ENCODE measurements at regions not wholly inside any gene's neighbourhood (a gene's known extent, or its start where the extent isn't known, plus 50 kb on each side); places are given as distances from the start of the nearest gene placed in this dataset.

DNA sequence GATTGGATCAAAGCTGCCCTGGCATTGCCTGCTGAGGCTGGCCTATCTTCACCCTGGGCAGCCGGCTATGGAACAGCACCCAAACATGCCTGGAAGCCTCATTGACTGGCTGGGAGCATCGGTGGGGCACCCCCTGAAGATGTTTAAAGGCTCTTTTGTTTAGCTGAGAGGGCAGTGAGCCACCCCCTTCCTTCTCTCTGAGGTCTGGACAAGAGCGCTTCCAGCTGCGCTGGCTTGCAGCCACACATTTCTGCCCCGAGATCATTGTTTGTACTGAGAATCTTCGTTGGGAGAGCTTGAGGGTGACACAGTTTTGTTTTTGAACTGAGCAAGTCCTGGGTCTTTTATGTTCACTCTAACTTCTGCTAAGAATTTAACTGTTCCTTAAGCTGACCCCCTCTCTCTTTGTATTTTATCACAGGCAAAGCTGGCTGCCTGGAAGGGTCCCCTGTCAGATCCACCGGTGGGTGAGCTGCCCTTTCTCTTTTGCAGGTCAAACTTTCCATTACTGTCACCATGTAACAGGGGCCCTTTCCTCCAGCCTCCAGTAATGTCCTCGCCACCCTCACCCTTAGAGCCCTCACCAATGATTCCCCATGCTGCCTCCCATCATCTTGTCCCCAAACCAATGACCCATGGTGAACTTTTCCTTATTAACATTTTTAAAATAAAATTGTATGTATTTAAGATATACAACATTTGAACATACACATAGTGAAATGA, 212.2 kb downstream of the KIF26A start:
- H3K4me3 ChIP-seq: no peak overlapping the region
- H3K4me1 ChIP-seq: no peaks in the 10 kb centered on the region
- intact Hi-C loops (cut with DNase I; ENCODE audit: low total_unique reads): no loop called here
- DNase-seq (ENCODE audit: low spot score in 2 of 2): peak in 1 of 2 donors; percentile 39
- no peaks in the 10 kb centered on the region for H3K36me3 ChIP-seq
- H3K27ac ChIP-seq: no peak overlapping the region
- TF ChIP-seq POLR2A (IDR thresholded peaks at IDR 0.05): no peak
- no peak for TF ChIP-seq POLR2AphosphoS5 (IDR thresholded peaks at IDR 0.05)
- TF ChIP-seq, protein P1, sequence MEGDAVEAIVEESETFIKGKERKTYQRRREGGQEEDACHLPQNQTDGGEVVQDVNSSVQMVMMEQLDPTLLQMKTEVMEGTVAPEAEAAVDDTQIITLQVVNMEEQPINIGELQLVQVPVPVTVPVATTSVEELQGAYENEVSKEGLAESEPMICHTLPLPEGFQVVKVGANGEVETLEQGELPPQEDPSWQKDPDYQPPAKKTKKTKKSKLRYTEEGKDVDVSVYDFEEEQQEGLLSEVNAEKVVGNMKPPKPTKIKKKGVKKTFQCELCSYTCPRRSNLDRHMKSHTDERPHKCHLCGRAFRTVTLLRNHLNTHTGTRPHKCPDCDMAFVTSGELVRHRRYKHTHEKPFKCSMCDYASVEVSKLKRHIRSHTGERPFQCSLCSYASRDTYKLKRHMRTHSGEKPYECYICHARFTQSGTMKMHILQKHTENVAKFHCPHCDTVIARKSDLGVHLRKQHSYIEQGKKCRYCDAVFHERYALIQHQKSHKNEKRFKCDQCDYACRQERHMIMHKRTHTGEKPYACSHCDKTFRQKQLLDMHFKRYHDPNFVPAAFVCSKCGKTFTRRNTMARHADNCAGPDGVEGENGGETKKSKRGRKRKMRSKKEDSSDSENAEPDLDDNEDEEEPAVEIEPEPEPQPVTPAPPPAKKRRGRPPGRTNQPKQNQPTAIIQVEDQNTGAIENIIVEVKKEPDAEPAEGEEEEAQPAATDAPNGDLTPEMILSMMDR (IDR thresholded peaks at IDR 0.05): no peak
- H3K27me3 ChIP-seq: peaks cover 0 to 41% of the 10 kb centered on the region in 2 donors
- H3K9me3 ChIP-seq: peaks cover 5 to 9% of the 10 kb centered on the region in 2 donors

DNA sequence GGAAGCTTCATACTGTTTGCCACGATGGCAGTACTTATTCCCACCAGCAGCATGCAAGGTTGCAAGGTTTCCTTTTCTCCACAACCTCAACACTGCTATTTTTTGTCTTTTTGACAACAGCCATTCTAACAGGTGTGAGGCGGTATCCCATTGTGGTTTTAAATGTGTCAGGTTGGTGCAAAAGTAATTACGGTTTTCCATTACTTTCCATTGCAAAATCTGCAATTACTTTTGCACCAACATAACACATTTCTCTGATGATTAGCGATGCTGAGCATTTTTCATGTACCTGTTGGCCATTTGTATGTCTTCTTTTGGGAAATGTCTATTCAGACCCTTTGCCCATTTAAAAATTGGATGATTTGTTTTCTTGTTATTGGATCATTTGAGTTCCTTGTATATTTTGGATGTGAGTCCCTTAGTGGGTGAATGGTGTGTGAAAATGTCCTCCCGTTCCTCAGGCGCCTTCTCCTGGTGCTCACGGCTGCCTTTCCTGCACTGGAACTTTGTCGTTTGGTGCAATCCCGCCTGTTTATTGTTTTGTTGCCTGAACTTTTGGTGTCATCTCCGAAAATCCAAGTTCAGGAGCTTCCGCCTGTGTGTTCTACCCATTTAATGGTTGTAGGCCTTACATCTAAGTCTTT, 213.6 kb downstream of the KIF26A start:
- Histone ChIP-seq H3K4me1 (no peaks in the 10 kb centered on the region), H3K27ac (no peak overlapping the region), H3K4me3 (no peak overlapping the region), H3K9me3 (peaks cover 5 to 9% of the 10 kb centered on the region in 2 donors), H3K27me3 (peaks cover 0 to 30% of the 10 kb centered on the region in 2 donors), H3K36me3 (no peaks in the 10 kb centered on the region)
- intact Hi-C loops (cut with DNase I; ENCODE audit: low total_unique reads): no loop called here
- no peak for DNase-seq (ENCODE audit: low spot score in 2 of 2)
- TF ChIP-seq POLR2AphosphoS5 (IDR thresholded peaks at IDR 0.05) (no peak), POLR2A (IDR thresholded peaks at IDR 0.05) (no peak)
- TF ChIP-seq, protein P1 (IDR thresholded peaks at IDR 0.05): no peak

DNA sequence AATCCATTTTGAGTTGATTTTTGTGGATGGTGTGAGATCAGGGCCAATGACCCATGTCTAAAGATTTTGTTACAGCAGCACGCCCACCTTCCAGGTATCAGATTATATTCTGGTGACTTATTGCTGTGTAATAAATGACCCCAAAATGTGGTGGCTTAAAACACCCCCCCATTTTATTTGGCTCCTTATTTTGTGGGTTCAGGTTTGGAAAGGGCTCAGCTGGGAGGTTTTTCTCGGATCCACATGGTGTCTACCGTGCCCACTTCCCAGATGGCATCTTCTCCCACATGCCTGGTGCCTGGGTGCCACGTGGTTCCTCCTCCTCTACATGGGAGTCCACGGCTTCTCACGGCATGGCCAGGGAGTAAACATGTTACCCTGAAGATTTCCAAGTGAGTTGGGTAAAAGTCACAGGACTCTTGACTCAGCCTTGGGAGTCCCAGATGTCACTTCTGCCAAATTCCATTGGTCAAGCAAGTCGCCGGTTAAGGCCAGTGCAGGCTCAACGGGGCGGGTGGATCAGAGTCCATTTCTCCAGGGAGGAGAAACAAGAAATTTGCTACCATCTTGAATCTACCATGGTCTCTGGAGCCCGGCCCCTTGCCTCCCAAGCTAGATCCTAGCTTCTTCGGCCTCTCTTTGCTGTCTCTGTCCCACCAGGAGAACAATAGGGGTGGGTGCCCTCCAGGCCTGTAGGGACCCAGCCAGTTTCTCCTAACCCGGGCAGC, 214.3 kb downstream of the KIF26A start:
- intact Hi-C loops (cut with DNase I; ENCODE audit: low total_unique reads): no loop called here
- Histone ChIP-seq H3K27me3 (peaks cover 0 to 23% of the 10 kb centered on the region in 2 donors), H3K9me3 (peaks cover 5 to 9% of the 10 kb centered on the region in 2 donors), H3K4me3 (no peak overlapping the region), H3K27ac (no peak overlapping the region), H3K36me3 (no peaks in the 10 kb centered on the region), H3K4me1 (no peaks in the 10 kb centered on the region)
- peak in 1 of 2 donors; percentile 36 for DNase-seq (ENCODE audit: low spot score in 2 of 2)
- TF ChIP-seq POLR2AphosphoS5 (IDR thresholded peaks at IDR 0.05): no peak
- TF ChIP-seq, protein P1 (IDR thresholded peaks at IDR 0.05): no peak
- no peak for TF ChIP-seq POLR2A (IDR thresholded peaks at IDR 0.05)

DNA sequence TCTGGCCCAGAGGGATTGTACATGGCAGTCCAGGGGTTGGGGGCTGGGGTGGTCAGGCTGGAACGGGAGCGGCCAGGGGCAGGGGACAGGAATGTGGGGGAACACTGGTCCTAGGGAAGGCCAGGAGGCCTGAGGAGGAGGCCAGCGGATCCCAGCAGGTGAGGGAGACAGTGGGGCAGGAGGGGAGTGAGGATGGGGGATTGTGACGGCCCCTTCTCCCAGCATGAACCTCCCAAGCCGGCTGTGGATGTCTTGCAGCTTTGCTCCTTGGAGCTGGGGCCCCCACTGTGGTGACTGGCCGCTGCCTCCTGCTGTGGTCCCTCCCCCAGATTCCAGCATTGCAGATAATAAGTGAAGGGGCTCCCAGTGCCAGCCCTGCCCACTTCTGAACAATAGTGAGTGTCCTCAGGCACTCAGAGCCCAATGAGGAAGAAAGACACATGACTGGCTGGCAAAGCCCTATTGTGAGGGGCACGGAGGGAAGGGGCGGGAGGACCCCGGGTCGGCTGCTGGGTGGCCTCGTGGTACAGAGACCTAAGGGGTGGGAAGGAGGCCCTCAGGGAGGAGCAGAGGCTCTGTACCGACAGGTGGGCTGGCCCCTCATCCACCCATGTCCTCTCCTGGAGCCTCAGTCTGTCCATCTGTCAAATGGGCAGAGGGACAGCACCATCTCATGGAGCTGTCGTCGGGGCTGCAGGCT, 215.0 kb downstream of the KIF26A start:
- Histone ChIP-seq H3K4me3 (no peak overlapping the region), H3K27ac (no peak overlapping the region), H3K36me3 (no peaks in the 10 kb centered on the region), H3K9me3 (peaks cover 5 to 9% of the 10 kb centered on the region in 2 donors), H3K27me3 (peaks cover 0 to 23% of the 10 kb centered on the region in 2 donors), H3K4me1 (no peaks in the 10 kb centered on the region)
- TF ChIP-seq, protein P1 (IDR thresholded peaks at IDR 0.05): no peak
- TF ChIP-seq POLR2AphosphoS5 (IDR thresholded peaks at IDR 0.05) (no peak), POLR2A (IDR thresholded peaks at IDR 0.05) (no peak)
- intact Hi-C loops (cut with DNase I; ENCODE audit: low total_unique reads): no loop called here
- peak in 1 of 2 donors; percentile 47 for DNase-seq (ENCODE audit: low spot score in 2 of 2)

Measured in breast epithelium (tissue), 4 donors.